Transverse colon (tissue), 4 donors: ENCODE measurements at regions not wholly inside any gene's neighbourhood (a gene's known extent, or its start where the extent isn't known, plus 50 kb on each side); places are given as distances from the start of the nearest gene placed in this dataset.

ENCODE experiments used
- CTCF ChIP-seq, 5 experiments: fragments of 200-600 bp in 3 of 5; fragments of 450-650 bp in 2 of 5; sonication (generic) in 3 of 5; IDR thresholded peaks; 1 replicate in 2 of 5; 2 replicates in 3 of 5; pipeline ENCODE4 v1.5.1; 2016 to 2017; ENCODE audit warnings: antibody characterized with exemption in 5 of 5, inconsistent platforms in 3 of 5, mild to moderate bottlenecking in 2 of 5, moderate library complexity in 1 of 5
- EP300 ChIP-seq: sonication (generic); formaldehyde crosslinking; IDR thresholded peaks from one replicate; pipeline ENCODE4 v1.6.1; 2017; ENCODE audit warnings: antibody characterized with exemption, low read depth
- POLR2A ChIP-seq: fragments of 450-650 bp; IDR thresholded peaks from one replicate; pipeline ENCODE4 v1.6.1; 2016; ENCODE audit warnings: antibody characterized with exemption, mild to moderate bottlenecking, moderate library complexity
- POLR2AphosphoS5 ChIP-seq, 3 donors: sonication (generic); formaldehyde crosslinking; IDR thresholded peaks; one replicate each; pipeline ENCODE4 v1.6.1; 2016; ENCODE audit warnings: antibody characterized with exemption in 3 of 3

- TF ChIP-seq POLR2AphosphoS5 (IDR thresholded peaks at IDR 0.05) (no peak), POLR2A (no peak), CTCF (IDR thresholded peaks at IDR 0.05) (no peak), EP300 (no peak)
Measured at GRCh38 chr13:83568019-83568418, 314.3 kb downstream of the SLITRK1 start.
